Endothelial cell (in vitro differentiated cells): ENCODE measurements at regions not wholly inside any gene's neighbourhood (a gene's known extent, or its start where the extent isn't known, plus 50 kb on each side); places are given as distances from the start of the nearest gene placed in this dataset.

Source experiments
- DNase-seq: peaks from one replicate; pipeline ENCODE4 v3.0.0; 2021; ENCODE audit warnings: low spot score
- H3K27ac Mint-ChIP-seq: one replicate; pipeline ENCODE4 v1.8.0; 2021; ENCODE audit warnings: mixed read lengths, inconsistent platforms; ENCODE audit not compliant: unreplicated experiment
- H3K27me3 Mint-ChIP-seq: one replicate; pipeline ENCODE4 v1.8.0; 2021; ENCODE audit warnings: mild to moderate bottlenecking, moderate library complexity, mixed read lengths, inconsistent platforms; ENCODE audit not compliant: unreplicated experiment
- H3K36me3 Mint-ChIP-seq: one replicate; pipeline ENCODE4 v1.8.0; 2021; ENCODE audit warnings: mild to moderate bottlenecking, low read depth, mixed read lengths, inconsistent platforms; ENCODE audit not compliant: unreplicated experiment
- H3K4me1 Mint-ChIP-seq: one replicate; pipeline ENCODE4 v1.8.0; 2021; ENCODE audit warnings: mild to moderate bottlenecking, mixed read lengths, inconsistent platforms; ENCODE audit not compliant: unreplicated experiment
- H3K4me3 Mint-ChIP-seq: one replicate; pipeline ENCODE4 v1.8.0; 2021; ENCODE audit warnings: mild to moderate bottlenecking, mixed read lengths, inconsistent platforms; ENCODE audit not compliant: unreplicated experiment
- H3K9me3 Mint-ChIP-seq: one replicate; pipeline ENCODE4 v1.8.0; 2021; ENCODE audit warnings: mixed read lengths, inconsistent platforms; ENCODE audit not compliant: unreplicated experiment
- TF ChIP-seq, protein P1 (sequence below): fragments of 200-600 bp; sonication (generic); IDR thresholded peaks from one replicate; pipeline ENCODE4 v1.5.0; 2021; ENCODE audit warnings: antibody characterized with exemption; ENCODE audit not compliant: unreplicated experiment

DNA sequence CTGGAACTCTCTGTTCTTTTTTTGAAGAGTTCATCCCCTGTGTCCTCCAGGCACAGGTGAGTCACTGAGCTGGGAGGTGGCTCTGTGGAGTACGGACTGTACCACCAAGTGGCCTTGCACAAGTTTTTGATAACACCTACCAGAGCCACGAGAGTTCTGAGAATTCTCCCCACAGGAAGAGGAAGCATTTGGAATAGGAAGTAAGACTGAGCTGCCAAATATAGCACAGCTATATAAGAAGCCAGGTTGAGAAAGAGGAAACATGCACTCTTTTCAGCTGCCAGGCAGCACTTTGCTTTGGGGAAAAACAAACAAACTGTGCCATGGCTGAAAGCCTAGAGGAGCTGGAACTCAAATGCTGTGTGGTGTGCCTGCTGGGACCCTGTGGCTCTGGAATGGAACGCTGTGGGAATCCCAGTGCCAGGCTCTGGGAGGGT, 70.8 kb upstream of the RIPOR2 start:
- TF ChIP-seq, protein P1, sequence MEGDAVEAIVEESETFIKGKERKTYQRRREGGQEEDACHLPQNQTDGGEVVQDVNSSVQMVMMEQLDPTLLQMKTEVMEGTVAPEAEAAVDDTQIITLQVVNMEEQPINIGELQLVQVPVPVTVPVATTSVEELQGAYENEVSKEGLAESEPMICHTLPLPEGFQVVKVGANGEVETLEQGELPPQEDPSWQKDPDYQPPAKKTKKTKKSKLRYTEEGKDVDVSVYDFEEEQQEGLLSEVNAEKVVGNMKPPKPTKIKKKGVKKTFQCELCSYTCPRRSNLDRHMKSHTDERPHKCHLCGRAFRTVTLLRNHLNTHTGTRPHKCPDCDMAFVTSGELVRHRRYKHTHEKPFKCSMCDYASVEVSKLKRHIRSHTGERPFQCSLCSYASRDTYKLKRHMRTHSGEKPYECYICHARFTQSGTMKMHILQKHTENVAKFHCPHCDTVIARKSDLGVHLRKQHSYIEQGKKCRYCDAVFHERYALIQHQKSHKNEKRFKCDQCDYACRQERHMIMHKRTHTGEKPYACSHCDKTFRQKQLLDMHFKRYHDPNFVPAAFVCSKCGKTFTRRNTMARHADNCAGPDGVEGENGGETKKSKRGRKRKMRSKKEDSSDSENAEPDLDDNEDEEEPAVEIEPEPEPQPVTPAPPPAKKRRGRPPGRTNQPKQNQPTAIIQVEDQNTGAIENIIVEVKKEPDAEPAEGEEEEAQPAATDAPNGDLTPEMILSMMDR, result no peak
- peak overlapping the region; percentile 90 for H3K27ac Mint-ChIP-seq
- DNase-seq, result peak; percentile 24

DNA sequence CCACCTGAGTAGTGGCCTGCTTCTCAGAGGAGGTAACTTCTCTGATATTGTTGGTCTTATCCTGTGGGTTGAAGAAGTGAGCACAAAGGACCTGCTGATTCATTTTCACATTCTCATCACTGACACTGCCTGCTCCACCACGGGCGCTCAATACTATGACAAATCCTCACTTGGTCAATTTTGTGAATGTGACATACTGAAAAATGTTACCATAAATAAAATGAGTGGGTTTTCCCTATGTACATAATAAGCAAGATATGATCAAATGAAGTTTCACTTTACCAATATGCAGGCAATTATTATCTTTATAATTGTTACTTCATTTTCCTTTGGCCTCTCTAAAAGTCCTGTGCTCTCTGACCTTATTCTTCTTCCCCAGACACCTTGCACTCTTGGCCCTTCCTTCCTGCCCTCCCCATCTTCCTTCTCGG, 71.5 kb upstream of the RIPOR2 start:
- H3K27ac Mint-ChIP-seq, result peak overlapping the region; percentile 79
- H3K4me1 Mint-ChIP-seq, result peaks cover 35% of the 10 kb centered on the region
- no peaks in the 10 kb centered on the region for H3K27me3 Mint-ChIP-seq
- no peaks in the 10 kb centered on the region for H3K36me3 Mint-ChIP-seq
- H3K4me3 Mint-ChIP-seq, result no peak overlapping the region
- DNase-seq, result no peak
- no peaks in the 10 kb centered on the region for H3K9me3 Mint-ChIP-seq
- TF ChIP-seq, protein P1, result no peak

More for the DNA sequence above, 70.8 kb upstream of the RIPOR2 start:
- no peaks in the 10 kb centered on the region for H3K36me3 Mint-ChIP-seq
- H3K4me1 Mint-ChIP-seq, result peaks cover 35% of the 10 kb centered on the region
- no peak overlapping the region for H3K4me3 Mint-ChIP-seq
- no peaks in the 10 kb centered on the region for H3K27me3 Mint-ChIP-seq
- no peaks in the 10 kb centered on the region for H3K9me3 Mint-ChIP-seq

DNA sequence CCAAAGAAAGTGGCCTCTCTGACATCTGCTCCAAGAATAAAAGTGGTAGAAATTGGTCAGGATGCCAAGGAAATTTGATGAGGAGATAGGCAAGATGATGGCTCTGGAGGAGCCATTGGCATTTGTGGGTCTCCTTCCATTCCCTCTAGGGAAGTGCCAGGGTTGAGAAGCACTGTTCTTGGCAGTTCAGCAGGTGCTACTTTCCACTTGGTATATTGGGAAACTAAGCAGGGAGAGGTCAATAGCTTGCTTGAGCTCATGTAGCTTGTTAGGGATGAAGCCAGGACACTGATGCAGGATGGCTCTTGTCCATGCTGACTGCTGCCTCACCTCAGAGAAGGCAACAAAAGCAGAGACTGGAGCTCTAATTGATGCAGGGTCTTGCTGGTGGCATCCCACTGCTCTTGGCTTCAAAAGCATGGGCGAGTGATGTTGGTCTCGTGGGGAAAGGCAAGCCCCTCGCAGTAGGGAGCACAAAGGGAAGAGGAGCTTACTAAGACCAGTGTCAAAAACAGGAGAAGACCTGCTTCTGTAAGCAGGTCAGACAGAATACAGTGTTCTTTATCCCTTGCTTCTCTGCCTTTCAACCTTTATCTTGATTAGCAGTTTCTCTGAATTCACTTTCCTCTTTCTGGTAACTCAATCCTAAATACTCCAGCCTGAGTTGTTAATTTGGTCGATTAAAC, 73.1 kb upstream of the RIPOR2 start:
- TF ChIP-seq, protein P1, result no peak
- no peak for DNase-seq
- Mint-ChIP-seq H3K4me3 (no peak overlapping the region), H3K4me1 (peaks cover 33% of the 10 kb centered on the region), H3K27ac (no peak overlapping the region), H3K9me3 (no peaks in the 10 kb centered on the region), H3K36me3 (no peaks in the 10 kb centered on the region), H3K27me3 (no peaks in the 10 kb centered on the region)

DNA sequence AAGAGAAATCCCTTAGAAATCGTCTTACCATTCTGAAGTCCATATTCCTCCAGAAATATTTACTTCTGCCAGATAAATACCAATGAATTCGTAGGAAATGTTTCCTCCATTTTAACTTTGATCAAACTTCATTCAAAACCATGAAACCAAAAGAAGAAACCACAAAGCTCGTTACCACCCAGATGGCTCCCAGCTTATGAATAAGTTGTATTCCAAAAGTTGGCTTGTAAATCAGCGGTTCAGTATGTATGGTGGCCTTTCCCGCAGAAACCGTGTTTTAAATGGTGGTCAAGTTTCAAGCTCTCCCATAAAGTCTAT, 73.6 kb upstream of the RIPOR2 start:
- no peak overlapping the region for H3K4me3 Mint-ChIP-seq

DNA sequence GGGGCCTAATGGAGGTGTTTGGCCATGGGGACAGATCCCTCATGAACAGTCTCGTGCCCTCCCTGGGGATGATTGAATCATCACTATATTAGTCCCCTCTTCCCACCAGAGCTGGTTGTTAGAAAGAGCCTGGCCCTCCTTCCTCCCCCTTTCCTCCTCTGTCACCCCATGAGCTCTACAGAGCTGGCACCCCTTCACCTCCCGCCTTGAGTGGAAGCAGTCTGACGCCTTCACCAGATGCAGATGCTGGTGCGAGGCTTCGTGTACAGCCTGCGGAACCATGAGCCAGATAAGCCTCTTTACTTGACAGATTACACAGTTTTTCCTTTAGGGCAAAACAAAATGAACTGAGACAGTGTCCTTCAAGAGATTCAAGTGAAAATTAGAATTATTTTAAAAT, 74.4 kb upstream of the RIPOR2 start:
- Mint-ChIP-seq H3K27ac (no peak overlapping the region), H3K9me3 (no peaks in the 10 kb centered on the region), H3K4me3 (no peak overlapping the region), H3K36me3 (no peaks in the 10 kb centered on the region), H3K27me3 (no peaks in the 10 kb centered on the region), H3K4me1 (peaks cover 23% of the 10 kb centered on the region)
- TF ChIP-seq, protein P1, result no peak
- DNase-seq, result no peak

More for the DNA sequence above, 73.6 kb upstream of the RIPOR2 start:
- no peaks in the 10 kb centered on the region for H3K9me3 Mint-ChIP-seq
- H3K27ac Mint-ChIP-seq, result no peak overlapping the region
- H3K27me3 Mint-ChIP-seq, result no peaks in the 10 kb centered on the region
- no peaks in the 10 kb centered on the region for H3K36me3 Mint-ChIP-seq
- DNase-seq, result no peak
- TF ChIP-seq, protein P1, result no peak
- H3K4me1 Mint-ChIP-seq, result peaks cover 29% of the 10 kb centered on the region
